Thyroid gland (tissue), 4 donors: ENCODE measurements at regions not wholly inside any gene's neighbourhood (a gene's known extent, or its start where the extent isn't known, plus 50 kb on each side); places are given as distances from the start of the nearest gene placed in this dataset.

ENCODE experiments used
- POLR2A ChIP-seq, 2 donors: fragments of 450-650 bp; IDR thresholded peaks; one replicate each; pipeline ENCODE4 v1.6.1; 2017; ENCODE audit warnings: antibody characterized with exemption in 2 of 2, mild to moderate bottlenecking in 2 of 2, moderate library complexity in 1 of 2
- TF ChIP-seq, protein P1 (sequence below), 6 experiments: fragments of 200-600 bp in 3 of 6; fragments of 450-650 bp in 3 of 6; sonication (generic) in 3 of 6; IDR thresholded peaks; one replicate each; pipeline ENCODE4 v1.5.1; 2016 to 2019; ENCODE audit warnings: antibody characterized with exemption in 6 of 6, mild to moderate bottlenecking in 2 of 6, inconsistent platforms in 1 of 6, moderate library complexity in 1 of 6

DNA sequence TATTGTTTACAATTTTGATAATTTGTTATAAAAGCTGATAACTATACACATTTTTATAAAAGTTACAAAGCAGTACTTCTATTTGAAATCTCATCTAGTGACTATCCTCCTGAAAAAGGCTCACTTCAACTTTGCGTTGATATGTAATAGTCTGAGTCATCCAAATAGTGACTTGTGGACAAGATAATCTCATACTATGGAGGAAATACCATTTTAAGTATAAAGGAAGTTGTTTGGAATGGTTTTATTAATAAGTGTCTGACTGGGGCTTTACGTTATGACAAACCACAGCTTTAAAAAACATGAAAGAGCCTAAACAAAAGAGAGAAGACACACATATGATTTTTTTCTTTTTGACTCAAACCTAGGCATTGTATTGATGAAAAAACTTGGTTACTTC, 272.3 kb upstream of the COL3A1 start:
- TF ChIP-seq, protein P1, sequence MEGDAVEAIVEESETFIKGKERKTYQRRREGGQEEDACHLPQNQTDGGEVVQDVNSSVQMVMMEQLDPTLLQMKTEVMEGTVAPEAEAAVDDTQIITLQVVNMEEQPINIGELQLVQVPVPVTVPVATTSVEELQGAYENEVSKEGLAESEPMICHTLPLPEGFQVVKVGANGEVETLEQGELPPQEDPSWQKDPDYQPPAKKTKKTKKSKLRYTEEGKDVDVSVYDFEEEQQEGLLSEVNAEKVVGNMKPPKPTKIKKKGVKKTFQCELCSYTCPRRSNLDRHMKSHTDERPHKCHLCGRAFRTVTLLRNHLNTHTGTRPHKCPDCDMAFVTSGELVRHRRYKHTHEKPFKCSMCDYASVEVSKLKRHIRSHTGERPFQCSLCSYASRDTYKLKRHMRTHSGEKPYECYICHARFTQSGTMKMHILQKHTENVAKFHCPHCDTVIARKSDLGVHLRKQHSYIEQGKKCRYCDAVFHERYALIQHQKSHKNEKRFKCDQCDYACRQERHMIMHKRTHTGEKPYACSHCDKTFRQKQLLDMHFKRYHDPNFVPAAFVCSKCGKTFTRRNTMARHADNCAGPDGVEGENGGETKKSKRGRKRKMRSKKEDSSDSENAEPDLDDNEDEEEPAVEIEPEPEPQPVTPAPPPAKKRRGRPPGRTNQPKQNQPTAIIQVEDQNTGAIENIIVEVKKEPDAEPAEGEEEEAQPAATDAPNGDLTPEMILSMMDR (IDR thresholded peaks at IDR 0.05): no peak
- TF ChIP-seq POLR2A (IDR thresholded peaks at IDR 0.05): no peak
